WTC11 (cell line): ENCODE measurements at regions not wholly inside any gene's neighbourhood (a gene's known extent, or its start where the extent isn't known, plus 50 kb on each side); places are given as distances from the start of the nearest gene placed in this dataset.

Source experiments
- ATF2 ChIP-seq: sonication (generic); formaldehyde crosslinking; IDR thresholded peaks from 2 replicates; pipeline ENCODE4 v1.8.1; 2022; ENCODE audit warnings: low read depth, missing genetic modification reagents, borderline replicate concordance
- CTCF ChIP-seq: fragments of 200-600 bp; IDR thresholded peaks from 2 replicates; pipeline ENCODE4 v1.8.0; 2022; ENCODE audit warnings: antibody characterized with exemption
- JUN ChIP-seq: sonication (generic); formaldehyde crosslinking; IDR thresholded peaks from 2 replicates; pipeline ENCODE4 v1.8.0; 2023; ENCODE audit warnings: mild to moderate bottlenecking, missing genetic modification reagents
- TP53 ChIP-seq: sonication (generic); formaldehyde crosslinking; IDR thresholded peaks from 2 replicates; pipeline ENCODE4 v1.8.1; 2023; ENCODE audit warnings: mild to moderate bottlenecking, missing genetic modification reagents

- no peak for TF ChIP-seq CTCF
- no peak for TF ChIP-seq TP53 (CRISPR knock-in tag)
- TF ChIP-seq JUN (CRISPR knock-in tag), result no peak
- TF ChIP-seq ATF2 (CRISPR knock-in tag), result no peak
Measured at GRCh38 chr7:118771672-118772071, 547.2 kb downstream of the ANKRD7 start.
